Activated CD4-positive, CD25-positive, alpha-beta regulatory T cell (primary cell): ENCODE measurements at regions not wholly inside any gene's neighbourhood (a gene's known extent, or its start where the extent isn't known, plus 50 kb on each side); places are given as distances from the start of the nearest gene placed in this dataset.
A peak's percentile ranks its signal among the peaks of the same experiment; 100 is the strongest.

ENCODE experiments used
- DNase-seq, 4 experiments: peaks; one replicate each; lab custom pipeline; 2025; lab: John Stamatoyannopoulos, UW

- no peak for DNase-seq
Measured at GRCh38 chr18:47758000-47758399, 172.5 kb downstream of the SMAD2 start.

DNA sequence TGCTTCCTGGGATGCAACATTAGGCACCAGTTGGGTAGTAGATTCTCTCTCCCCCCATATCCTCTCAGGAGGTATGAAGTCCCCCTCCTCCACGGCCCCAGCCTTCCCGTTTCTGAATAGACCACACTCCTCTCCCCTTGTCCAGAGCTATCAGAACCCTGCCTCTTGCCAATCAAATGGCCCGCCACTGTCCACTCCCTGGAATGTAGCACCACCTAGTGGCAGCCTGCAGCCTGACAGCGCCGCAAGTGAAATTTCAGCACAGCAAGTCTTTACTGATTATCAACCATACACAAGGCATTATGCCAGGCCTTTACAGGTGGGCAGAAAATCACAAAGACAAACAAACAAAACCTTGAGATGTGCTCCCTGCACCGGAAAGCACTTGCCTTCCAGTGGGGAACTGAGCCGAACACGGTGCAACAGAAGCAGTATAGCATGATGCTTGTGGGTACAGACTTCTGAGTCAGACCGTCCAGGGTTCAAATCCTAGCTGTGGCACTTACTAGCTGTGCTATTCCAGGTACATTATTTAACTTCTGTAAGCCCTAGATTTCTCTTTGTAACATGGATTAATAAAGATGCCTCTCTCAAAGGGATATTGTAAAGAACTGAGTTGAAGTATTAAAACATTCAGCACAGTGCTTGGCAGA is 174.0 kb downstream of the SMAD2 start:
- DNase-seq, result peak in 2 of 4 experiments; percentile 4

DNA sequence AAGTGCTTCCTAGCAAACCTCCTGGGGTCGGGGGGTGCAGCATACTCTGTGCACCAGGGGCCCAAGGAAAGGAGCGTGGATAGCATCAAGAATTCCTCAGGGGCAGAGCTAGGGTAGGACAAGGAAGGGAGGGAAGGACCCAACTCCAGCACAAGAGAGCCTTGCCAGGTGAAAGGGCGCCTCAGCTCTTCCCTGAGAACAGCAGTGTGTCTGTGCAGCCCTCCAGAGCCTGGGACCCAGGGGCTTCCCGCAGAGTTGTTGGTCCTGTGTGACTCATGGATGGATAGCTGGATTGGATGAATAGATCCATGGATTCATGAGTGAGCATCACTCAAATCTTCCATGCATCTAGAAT is 175.4 kb downstream of the SMAD2 start:
- no peak for DNase-seq

DNA sequence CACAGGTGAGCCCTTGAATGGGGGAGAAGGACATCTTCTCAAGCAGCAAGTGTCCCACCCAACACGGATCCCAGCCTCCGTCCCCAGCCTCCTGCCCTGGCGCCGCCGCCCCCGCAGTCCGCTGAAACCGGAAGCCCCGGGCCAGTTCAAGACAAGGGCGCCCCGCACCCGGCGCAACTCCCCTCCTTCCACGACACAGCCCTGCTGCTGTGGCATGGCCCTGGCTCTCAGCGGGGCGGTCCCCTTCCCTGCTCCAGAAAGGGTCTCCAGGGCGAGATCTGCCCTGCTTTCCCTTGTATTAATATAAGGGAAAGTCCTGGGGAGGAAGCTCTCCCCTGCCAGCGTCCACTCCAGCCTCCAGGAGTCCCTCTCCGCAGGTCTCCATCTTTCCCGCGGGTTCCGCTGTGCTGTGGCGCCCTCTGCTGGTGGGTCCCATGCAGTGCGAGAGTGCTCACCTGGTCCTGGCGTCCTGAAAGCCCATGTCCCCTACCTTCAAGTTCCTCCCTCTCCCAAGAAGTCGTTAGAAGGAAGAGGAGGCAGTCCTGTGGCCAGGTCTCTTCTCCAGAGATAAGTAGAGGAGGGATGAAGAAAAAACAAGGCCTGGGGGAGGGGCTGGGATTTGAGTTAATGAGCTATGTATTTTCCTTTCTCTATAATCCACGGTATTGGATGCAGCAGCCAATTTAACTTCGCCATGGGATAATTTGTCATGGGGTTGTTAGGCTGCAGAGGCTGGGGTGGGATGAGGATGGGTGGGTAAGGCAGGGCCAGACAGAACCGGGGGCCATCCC is 176.0 kb downstream of the SMAD2 start:
- peak in 1 of 4 experiments; percentile 30 for DNase-seq

- no peak for DNase-seq
Measured at GRCh38 chr18:47752796-47753645, 177.4 kb downstream of the SMAD2 start.

DNA sequence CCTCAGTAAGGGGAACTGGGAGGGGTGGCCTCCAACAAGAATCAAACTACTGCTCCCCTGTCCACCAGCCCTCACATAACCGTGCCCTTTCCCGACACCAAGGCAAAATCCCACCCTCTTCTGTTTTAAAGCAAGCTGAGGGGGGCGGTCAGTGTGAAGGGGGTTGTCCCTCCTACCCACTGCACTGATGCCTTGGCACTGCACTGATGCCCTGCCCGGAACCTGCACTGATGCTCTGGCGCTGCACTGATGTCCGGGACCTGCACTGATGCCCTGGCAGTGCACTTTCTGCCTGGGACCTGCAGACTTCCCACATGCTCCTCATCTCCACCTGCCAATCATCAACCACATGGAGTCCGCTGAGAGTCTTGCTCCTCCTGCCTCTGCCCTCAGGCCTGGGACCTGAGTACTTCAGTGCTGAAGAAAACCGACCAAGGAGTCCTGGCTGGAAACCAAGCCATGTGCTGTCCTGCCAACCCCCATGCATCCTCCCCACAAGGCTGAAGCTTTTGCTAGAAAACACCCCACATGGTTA is 179.5 kb downstream of the SMAD2 start:
- DNase-seq, result no peak

DNA sequence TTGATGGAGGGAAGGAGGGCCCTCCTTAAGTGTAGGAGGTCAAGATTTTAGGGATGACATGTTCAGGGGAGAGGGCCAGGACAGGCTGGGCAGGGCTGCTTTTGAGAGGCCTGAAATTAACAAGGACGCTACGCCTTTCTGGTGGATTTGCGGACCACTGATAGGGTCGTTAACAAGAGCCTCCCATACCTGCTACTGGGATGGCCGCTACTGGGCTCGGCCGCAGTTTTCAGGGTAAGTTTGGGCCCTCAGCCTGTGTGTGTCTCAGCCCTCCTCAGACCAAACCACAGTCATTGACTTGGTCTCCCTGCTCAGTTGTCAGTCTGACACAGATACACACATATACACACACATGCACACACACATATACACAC is 180.9 kb downstream of the SMAD2 start:
- DNase-seq, result no peak

GRCh38 chr18:47748847-47749599 is 181.4 kb downstream of the SMAD2 start:
- DNase-seq, result peak; percentile 55 to 83 (median 72)

- DNase-seq, result no peak
Measured at GRCh38 chr18:47748093-47748796, 182.2 kb downstream of the SMAD2 start.

- DNase-seq, result no peak
Measured at GRCh38 chr18:47747260-47747795, 183.1 kb downstream of the SMAD2 start.

DNA sequence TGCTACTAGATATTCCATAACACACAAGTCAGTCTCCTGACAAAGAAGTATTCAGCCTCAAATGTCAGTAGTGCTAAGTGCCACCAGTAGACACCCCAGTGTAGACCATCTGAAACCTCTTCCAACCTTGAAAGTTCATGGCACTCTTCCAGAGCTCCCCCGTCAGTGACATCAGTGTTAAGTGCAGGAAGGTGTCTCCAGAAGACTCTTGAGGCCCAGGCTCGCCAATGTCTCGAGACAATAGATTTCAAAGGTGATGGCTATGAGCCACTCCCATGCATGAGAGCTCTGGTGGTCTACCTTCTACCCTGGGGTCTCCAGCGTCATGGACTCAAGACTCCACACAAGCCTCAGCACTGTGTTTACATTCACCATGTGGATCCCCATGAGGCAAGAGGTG is 183.8 kb downstream of the SMAD2 start:
- no peak for DNase-seq

DNA sequence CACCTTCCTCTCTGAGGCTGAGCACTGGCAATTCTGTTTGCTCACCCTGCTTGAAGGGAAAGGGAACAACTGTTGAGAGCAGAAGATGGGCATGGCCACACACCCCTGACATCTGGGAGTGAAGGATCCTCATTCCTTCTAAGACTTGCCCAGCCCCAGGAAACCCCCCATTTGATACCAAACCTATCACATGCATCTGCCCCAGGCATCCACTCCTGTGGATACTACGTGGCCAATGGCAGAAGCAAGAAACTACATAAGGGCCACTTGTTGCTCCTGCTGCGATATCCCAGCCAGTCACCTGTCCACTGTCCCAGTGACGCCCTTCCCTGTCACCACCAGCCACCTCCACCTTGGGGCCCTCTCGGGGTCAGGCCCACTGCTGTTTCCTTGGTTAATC is 185.2 kb downstream of the SMAD2 start:
- DNase-seq, result no peak

- no peak for DNase-seq
Measured at GRCh38 chr18:47737956-47738355, 192.5 kb downstream of the SMAD2 start.

DNA sequence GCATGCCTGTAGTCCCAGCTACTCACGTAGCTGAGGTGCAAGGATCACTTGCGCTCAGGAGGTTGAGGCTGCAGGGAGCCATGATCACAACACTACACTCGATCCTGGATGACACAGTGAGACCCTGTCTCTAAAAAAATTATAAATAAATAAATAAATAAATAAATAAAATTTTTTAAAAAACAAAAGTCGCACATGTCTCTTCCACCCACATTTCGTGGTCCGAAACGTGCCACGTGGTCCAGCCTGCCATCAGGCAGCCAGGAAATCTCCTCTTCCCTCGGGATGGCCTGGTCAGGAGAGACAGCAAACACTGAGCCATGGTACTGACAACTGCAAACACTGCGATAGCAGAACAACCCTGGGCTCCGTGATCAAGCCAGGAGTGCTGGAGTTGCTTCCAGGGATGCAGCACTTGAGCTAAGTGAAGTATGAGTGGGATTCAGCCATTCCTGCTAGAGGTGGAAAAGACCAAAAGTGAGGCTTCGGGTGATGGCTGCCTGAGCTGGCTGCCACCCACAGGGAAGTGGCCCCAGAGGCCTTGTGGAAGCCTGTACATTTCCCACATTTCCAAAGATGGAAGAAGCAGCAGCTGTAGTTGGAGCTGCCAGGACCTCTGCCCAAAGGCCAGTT is 193.1 kb downstream of the SMAD2 start:
- no peak for DNase-seq

- DNase-seq, result no peak
Measured at GRCh38 chr18:47736376-47737140, 193.9 kb downstream of the SMAD2 start.

DNA sequence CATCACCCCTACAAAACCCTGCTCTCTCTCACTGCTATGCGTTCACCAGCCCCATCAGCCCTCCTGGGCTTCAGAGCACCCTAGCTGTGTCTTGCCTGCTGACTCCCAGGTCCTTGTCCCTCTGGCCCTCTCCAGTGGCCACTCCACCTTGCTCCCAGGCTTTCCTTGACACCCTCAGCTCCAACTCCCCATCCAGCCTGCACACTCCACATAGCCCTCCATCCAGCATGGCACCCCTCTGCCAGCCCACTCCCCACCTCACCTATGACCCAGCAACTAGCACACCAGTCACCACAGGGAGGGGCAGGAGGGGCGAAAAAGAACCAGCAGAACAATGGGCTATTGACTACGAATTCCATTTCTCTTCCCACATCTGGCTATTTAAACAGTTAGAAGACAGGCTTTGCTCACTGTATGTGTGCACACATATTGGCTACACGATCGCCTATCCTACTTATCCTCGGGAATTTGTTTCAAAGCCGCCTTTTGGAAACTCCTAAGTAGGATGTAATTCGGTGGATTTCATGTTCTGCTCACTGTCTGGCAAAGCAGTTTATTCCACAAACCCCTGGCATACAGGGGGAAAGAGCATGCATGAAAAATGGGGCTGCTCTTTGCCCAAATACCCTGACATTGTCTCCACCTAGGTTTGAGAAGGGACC is 195.3 kb downstream of the SMAD2 start:
- no peak for DNase-seq

GRCh38 chr18:47731276-47731675 is 199.2 kb downstream of the SMAD2 start:
- DNase-seq, result no peak

DNA sequence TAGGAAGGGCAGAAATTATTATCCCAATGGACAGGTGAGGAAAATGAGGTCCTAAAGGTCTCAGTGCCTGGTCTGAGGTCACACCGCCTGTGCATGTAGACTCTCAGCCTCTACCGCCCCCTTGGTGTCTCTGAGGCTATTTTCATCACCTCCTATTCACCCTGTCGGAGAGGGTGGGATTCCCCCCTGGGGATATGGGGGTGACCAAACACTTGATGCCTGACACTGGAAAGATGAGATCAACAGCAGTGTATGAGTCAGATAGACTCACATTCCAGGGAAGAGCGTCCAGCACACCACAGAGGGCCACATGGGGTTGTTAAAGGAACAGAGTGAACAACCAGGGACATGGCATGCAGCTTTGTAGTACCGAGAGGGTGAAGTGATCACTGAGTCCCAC is 199.7 kb downstream of the SMAD2 start:
- no peak for DNase-seq

GRCh38 chr18:47729356-47729755 is 201.1 kb downstream of the SMAD2 start:
- no peak for DNase-seq
